OCI-LY7 (cell line): ENCODE measurements at regions not wholly inside any gene's neighbourhood (a gene's known extent, or its start where the extent isn't known, plus 50 kb on each side); places are given as distances from the start of the nearest gene placed in this dataset.

ENCODE experiments used
- BruUV-seq: library from RNA; stranded (reverse); fragments of 400-500 nt; replicated peaks from 2 replicates; lab custom pipeline; 2021; lab: Mats Ljungman, UMichigan
- CTCF ChIA-PET: fragments of 300-600 bp; sonication (Branson Sonifier 250); formaldehyde crosslinking; loops from one replicate; lab custom pipeline; 2022; ENCODE audit warnings: antibody characterized with exemption; ENCODE audit not compliant: unreplicated experiment; lab: Charles Lee
- POLR2A ChIA-PET: fragments of 300-600 bp; sonication (Branson Sonifier 250); formaldehyde crosslinking; loops from one replicate; lab custom pipeline; 2022; ENCODE audit warnings: antibody characterized with exemption; lab: Charles Lee
- DNase-seq: peaks from one replicate; pipeline ENCODE4 v3.0.0-alpha.2; 2015; ENCODE audit warnings: low spot score
- H2AFZ ChIP-seq: fragments of 200-600 bp; sonication (generic), shearing (Covaris generic); 2 replicates; pipeline ENCODE4 v1.6.1; 2014; ENCODE audit warnings: mild to moderate bottlenecking, antibody characterized with exemption, low read length, moderate library complexity
- H3K27ac ChIP-seq: fragments of 200-600 bp; sonication (generic); 2 replicates; pipeline ENCODE4 v1.5.1; 2014; ENCODE audit warnings: mixed run types, low read depth, mild to moderate bottlenecking, moderate library complexity, low read length, inconsistent platforms; ENCODE audit not compliant: poor library complexity, severe bottlenecking
- H3K36me3 ChIP-seq: fragments of 200-600 bp; sonication (generic); 2 replicates; pipeline ENCODE4 v1.6.1; 2014; ENCODE audit warnings: mild to moderate bottlenecking, antibody characterized with exemption, low read length, moderate library complexity, mixed read lengths; ENCODE audit not compliant: insufficient read depth
- H3K4me1 ChIP-seq: fragments of 200-600 bp; sonication (generic); 2 replicates; pipeline ENCODE4 v1.5.1; 2014; ENCODE audit warnings: mild to moderate bottlenecking, low read length; ENCODE audit not compliant: insufficient read depth, poor library complexity, severe bottlenecking
- H3K4me2 ChIP-seq: fragments of 200-600 bp; sonication (generic); 2 replicates; pipeline ENCODE4 v1.6.1; 2014; ENCODE audit warnings: mild to moderate bottlenecking, low read length
- H3K4me3 ChIP-seq: fragments of 200-600 bp; sonication (generic); 2 replicates; pipeline ENCODE4 v1.5.1; 2014; ENCODE audit warnings: mild to moderate bottlenecking, low read depth, low read length; ENCODE audit not compliant: poor library complexity, severe bottlenecking
- H3K79me2 ChIP-seq: fragments of 200-600 bp; sonication (generic); 2 replicates; pipeline ENCODE4 v1.6.1; 2016; ENCODE audit warnings: low read depth, mild to moderate bottlenecking, low read length, moderate library complexity, mixed read lengths; ENCODE audit not compliant: insufficient read depth
- H3K9me2 ChIP-seq: fragments of 200-600 bp; sonication (generic); 2 replicates; pipeline ENCODE4 v1.6.1; 2016; ENCODE audit warnings: mild to moderate bottlenecking, low read length, mixed read lengths; ENCODE audit not compliant: insufficient read depth
- H3K9me3 ChIP-seq: fragments of 200-600 bp; sonication (generic); 2 replicates; pipeline ENCODE4 v1.6.1; 2014; ENCODE audit warnings: mild to moderate bottlenecking, mixed run types, low read length, mixed read lengths
- H4K20me1 ChIP-seq: fragments of 200-600 bp; sonication (generic); 2 replicates; pipeline ENCODE4 v1.6.1; 2014; ENCODE audit warnings: mild to moderate bottlenecking, antibody characterized with exemption, low read length, moderate library complexity, mixed read lengths; ENCODE audit not compliant: insufficient read depth
- EZH2phosphoT487 ChIP-seq: fragments of 200-600 bp; sonication (generic); IDR thresholded peaks from 2 replicates; pipeline ENCODE4 v1.6.1; 2018; ENCODE audit warnings: low read depth, borderline replicate concordance, mild to moderate bottlenecking, mixed run types, antibody characterized with exemption, low read length, moderate library complexity, mixed read lengths
- intact Hi-C: fragments of 100-400 bp; cut with micrococcal nuclease; formaldehyde crosslinking; loops from one replicate; pipeline ENCODE4 v1.10.0; 2022; ENCODE audit not compliant: unreplicated experiment
- TF ChIP-seq, protein P1 (sequence below): fragments of 200-600 bp; sonication (generic); conservative IDR thresholded peaks from 2 replicates; pipeline ENCODE4 v1.5.1; 2014; ENCODE audit warnings: mild to moderate bottlenecking, antibody characterized with exemption, low read length, moderate library complexity, mixed read lengths

DNA sequence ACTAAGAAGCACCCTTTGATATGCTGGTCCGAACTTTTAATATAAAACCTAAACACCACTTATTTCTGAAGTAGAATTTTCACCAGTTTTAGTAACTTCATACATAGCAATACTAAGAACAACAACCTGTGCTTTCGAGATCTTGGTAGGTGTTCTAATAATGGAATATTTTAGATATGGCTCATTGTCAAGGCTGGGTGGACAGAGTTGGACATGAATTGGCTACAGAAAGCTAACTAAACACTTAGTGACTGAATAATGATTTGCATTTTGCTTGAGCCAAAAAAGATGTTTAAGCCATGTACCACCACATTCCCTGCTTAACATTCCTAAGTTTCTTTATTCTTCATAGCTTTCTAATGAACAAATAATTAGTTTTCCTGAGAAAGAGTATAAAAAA is 344.3 kb upstream of the SGCG start:
- TF ChIP-seq EZH2phosphoT487: no peak
- TF ChIP-seq, protein P1, sequence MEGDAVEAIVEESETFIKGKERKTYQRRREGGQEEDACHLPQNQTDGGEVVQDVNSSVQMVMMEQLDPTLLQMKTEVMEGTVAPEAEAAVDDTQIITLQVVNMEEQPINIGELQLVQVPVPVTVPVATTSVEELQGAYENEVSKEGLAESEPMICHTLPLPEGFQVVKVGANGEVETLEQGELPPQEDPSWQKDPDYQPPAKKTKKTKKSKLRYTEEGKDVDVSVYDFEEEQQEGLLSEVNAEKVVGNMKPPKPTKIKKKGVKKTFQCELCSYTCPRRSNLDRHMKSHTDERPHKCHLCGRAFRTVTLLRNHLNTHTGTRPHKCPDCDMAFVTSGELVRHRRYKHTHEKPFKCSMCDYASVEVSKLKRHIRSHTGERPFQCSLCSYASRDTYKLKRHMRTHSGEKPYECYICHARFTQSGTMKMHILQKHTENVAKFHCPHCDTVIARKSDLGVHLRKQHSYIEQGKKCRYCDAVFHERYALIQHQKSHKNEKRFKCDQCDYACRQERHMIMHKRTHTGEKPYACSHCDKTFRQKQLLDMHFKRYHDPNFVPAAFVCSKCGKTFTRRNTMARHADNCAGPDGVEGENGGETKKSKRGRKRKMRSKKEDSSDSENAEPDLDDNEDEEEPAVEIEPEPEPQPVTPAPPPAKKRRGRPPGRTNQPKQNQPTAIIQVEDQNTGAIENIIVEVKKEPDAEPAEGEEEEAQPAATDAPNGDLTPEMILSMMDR: no peak

DNA sequence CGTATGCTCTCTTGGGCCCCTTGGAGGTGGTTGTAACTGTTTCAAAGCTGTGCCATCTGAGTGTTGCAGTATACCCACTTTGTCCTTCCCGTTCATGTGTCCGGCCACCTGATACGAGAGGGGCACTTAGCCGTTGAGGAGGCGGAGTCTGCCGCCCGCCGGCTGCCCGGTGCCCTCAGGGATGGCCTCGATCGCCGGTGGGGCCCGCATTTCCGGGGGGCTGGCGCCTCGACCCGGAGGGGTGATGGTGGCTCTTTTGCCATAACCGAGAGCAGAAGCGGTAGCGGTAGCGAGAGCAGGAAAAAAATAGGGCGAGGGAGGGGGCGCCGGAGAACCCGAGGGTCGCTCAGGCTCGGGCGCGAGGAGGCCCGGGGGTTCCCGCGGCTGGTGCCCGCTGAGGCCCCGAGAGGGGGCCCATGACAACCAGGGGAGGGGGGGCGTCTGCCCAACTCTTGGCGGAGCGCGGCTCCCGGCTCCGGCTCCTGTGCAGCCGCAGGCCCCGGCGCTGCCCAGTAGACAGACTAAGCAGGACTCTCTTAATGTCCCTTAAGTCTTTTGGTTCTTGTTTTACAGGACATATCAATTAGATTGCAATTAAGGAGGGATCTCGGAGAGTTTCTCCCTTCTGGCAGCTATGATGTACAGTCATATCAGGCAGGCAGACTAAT is 342.7 kb upstream of the SGCG start:
- BruUV-seq: no TSS peak
- POLR2A ChIA-PET: no interaction called here

More for the DNA sequence above, 344.3 kb upstream of the SGCG start:
- no peaks in the 10 kb centered on the region for H3K36me3 ChIP-seq
- H3K4me3 ChIP-seq: no peak overlapping the region
- H3K79me2 ChIP-seq: no peaks in the 10 kb centered on the region
- H4K20me1 ChIP-seq: no peaks in the 10 kb centered on the region
- POLR2A ChIA-PET: interaction anchor here (0.7 kb wide), 1 partner anchor 326 kb away, joined by 4 read pairs; no protein-coding TSS in a partner anchor
- CTCF ChIA-PET: no interaction called here
- no peaks in the 10 kb centered on the region for H3K4me1 ChIP-seq
- no peak for DNase-seq
- BruUV-seq: no TSS peak
- no peak overlapping the region for H3K4me2 ChIP-seq
- no peaks in the 10 kb centered on the region for H3K9me2 ChIP-seq
- no peak overlapping the region for H2AFZ ChIP-seq
- no peaks in the 10 kb centered on the region for H3K9me3 ChIP-seq
- intact Hi-C loops: no loop called here
- no peak overlapping the region for H3K27ac ChIP-seq

More for the DNA sequence above, 342.7 kb upstream of the SGCG start:
- CTCF ChIA-PET: no interaction called here
- H3K4me2 ChIP-seq: no peak overlapping the region
- H3K9me2 ChIP-seq: no peaks in the 10 kb centered on the region
- no peaks in the 10 kb centered on the region for H3K36me3 ChIP-seq
- DNase-seq: no peak
- no peaks in the 10 kb centered on the region for H3K79me2 ChIP-seq
- no peak overlapping the region for H3K27ac ChIP-seq
- H3K9me3 ChIP-seq: no peaks in the 10 kb centered on the region
- TF ChIP-seq EZH2phosphoT487: no peak
- TF ChIP-seq, protein P1: no peak
- H3K4me1 ChIP-seq: no peaks in the 10 kb centered on the region
- no peak overlapping the region for H2AFZ ChIP-seq
- no peaks in the 10 kb centered on the region for H4K20me1 ChIP-seq
- H3K4me3 ChIP-seq: no peak overlapping the region
- intact Hi-C loops: no loop called here
